ENCODE measurements at regions not wholly inside any gene's neighbourhood (a gene's known extent, or its start where the extent isn't known, plus 50 kb on each side); places are given as distances from the start of the nearest gene placed in this dataset.
"Not testable (repeated sequence)": the region's sequence is repeated elsewhere in the genome, so short reads cannot be mapped to it uniquely, and the experiment has no call there.

DNA sequence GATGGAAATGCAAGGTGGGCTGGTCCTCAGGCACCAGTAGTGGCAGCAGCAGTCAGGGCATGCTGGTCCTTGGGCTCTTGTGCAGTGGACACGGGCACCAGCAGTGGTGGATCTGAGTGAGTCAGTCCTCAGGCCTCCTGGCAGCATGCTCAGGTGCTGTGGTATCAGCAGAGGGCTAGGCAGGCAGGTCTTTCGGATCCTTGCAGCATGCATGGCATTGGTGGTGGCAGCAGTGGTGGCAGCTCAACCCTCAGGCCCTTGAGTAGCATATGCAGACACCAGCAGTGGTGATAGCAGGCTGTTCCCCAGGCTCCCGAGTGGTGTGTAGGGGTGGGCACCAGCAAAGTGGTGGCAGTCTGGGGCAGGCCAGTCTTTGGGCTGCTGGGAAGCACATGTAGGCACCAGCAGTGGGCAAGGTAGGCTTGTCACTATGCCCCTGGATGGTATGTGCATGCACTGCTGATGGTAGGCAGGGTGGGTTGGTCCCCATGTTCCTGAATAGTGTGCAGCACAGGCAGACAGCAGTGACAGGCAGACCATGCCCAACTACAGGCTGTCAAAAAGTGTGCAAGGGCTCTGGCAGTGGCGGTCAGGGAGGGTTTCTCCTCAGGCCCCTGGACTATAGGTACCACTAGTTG, 606.0 kb downstream of the ADCYAP1 start:
- TF ChIP-seq, protein P1, sequence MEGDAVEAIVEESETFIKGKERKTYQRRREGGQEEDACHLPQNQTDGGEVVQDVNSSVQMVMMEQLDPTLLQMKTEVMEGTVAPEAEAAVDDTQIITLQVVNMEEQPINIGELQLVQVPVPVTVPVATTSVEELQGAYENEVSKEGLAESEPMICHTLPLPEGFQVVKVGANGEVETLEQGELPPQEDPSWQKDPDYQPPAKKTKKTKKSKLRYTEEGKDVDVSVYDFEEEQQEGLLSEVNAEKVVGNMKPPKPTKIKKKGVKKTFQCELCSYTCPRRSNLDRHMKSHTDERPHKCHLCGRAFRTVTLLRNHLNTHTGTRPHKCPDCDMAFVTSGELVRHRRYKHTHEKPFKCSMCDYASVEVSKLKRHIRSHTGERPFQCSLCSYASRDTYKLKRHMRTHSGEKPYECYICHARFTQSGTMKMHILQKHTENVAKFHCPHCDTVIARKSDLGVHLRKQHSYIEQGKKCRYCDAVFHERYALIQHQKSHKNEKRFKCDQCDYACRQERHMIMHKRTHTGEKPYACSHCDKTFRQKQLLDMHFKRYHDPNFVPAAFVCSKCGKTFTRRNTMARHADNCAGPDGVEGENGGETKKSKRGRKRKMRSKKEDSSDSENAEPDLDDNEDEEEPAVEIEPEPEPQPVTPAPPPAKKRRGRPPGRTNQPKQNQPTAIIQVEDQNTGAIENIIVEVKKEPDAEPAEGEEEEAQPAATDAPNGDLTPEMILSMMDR (IDR thresholded peaks at IDR 0.05; ENCODE audit: borderline replicate concordance, insufficient read depth, low read depth, low read length), result no peak
- no peak overlapping the region for H3K4me3 ChIP-seq (ENCODE audit: low read depth, low read length)

DNA sequence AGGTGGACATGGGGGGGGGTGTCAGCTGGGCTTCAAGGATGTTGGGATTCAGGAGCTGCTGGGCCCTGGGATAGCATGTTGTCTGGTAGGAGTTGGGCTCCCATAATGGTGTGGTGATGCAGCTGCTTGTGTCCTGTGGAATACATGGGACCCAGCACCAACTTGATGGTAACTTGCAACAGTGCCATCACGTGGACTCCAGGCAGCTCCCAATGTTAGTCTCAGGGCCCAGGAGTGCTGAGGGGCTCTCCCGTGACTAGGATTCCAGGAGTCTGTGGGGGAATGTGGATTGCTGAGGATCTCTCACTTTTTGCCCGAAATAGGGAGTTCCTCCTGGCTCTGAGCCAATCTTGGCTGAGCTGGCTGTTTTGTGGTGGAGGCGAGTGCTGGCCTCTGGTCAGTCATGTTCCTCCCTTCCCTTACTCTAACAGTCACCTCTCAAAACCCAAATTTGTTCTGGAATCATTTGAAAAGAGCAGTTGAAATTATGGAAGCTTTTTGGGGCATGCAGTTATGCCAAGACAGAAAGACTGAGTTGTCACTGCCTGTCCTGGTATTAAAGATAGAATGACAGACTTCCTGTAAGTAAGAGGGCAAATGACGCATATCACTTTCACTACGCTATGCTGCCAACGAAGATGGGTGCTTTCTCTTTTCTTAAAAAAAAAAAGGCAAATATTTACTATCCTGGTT, 607.1 kb downstream of the ADCYAP1 start:
- no peak overlapping the region for H3K4me3 ChIP-seq (ENCODE audit: low read depth, low read length)
- TF ChIP-seq, protein P1 (IDR thresholded peaks at IDR 0.05; ENCODE audit: borderline replicate concordance, insufficient read depth, low read depth, low read length), result no peak

DNA sequence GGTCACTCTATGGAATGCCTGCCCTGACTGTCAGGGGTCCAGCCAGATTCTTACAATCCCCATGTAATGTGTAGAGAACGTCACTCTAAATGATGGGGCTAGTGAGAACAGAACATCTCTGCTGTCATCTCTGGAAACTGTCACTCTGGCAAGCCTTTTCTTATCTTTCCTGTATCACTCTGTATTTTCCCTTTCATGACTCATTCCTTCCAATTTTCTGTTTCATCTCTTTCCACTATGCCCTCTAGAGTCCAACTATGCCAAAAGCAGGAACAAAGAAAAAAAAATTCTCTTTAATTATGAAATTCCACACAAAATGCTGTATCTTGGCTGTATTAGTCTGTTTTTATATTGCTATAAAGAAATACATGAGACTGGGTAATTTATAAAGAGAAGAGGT, 608.8 kb downstream of the ADCYAP1 start:
- no peak overlapping the region for H3K4me3 ChIP-seq (ENCODE audit: low read depth, low read length)
- TF ChIP-seq, protein P1 (IDR thresholded peaks at IDR 0.05; ENCODE audit: borderline replicate concordance, insufficient read depth, low read depth, low read length), result no peak

DNA sequence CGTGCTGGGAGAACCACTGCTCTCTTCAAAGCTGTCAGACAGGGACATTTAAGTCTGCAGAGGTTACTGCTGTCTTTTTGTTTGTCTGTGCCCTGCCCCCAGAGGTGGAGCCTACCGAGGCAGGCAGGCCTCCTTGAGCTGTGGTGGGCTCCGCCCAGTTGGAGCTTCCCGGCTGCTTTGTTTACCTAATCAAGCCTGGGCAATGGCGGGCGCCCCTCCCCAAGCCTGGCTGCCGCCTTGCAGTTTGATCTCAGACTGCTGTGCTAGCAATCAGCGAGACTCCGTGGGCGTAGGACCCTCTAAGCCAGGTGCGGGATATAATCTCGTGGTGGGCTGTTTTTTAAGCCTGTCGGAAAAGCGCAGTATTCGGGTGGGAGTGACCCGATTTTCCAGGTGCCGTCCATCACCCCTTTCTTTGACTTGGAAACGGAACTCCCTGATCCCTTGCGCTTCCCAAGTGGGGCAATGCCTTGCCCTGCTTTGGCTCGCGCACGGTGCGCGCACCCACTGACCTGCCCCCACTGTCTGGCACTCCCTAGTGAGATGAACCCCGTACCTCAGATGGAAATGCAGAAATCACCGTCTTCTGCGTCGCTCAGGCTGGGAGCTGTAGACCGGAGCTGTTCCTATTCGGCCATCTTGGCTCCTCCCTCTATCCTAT, 617.0 kb downstream of the ADCYAP1 start:
- not testable (repeated sequence) for H3K4me3 ChIP-seq (ENCODE audit: low read depth, low read length)

DNA sequence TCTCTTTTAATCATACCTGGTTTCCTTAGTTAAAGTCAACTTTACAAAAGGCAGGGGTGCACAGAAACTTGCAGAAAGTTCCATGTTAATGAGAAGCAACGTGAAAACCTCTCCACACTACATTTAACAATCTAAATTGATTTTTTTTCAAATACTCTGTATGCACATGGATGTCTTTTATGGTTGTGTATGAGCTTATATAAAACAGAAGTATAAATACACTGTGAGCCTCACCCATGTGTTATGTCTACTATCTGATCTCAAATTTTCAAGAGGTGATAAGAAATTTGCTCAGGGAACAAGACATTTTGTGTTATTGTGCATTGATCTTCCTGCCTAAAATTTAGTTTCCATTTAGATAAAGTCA, 617.6 kb downstream of the ADCYAP1 start:
- H3K4me3 ChIP-seq (ENCODE audit: low read depth, low read length), result no peak overlapping the region
- TF ChIP-seq, protein P1 (IDR thresholded peaks at IDR 0.05; ENCODE audit: borderline replicate concordance, insufficient read depth, low read depth, low read length), result no peak

DNA sequence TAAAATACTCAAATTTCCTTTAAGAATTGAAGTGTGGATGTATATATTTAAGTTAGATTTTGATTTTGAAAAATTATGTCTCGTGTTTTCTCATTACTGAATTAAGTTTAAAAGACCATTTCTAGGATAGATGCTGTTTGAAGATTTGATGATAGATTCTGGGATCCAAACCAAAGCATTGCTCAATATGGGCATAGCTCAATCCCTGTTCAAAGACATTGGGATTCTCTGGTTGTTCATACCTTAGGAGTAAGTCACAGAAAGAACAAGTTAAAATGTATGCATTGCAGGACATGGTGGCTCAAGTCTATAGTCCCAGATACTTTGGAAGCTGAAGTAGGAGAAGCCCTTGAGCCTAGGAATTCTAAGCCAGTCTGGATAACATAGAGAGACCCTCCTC, 622.3 kb downstream of the ADCYAP1 start:
- TF ChIP-seq, protein P1 (IDR thresholded peaks at IDR 0.05; ENCODE audit: borderline replicate concordance, insufficient read depth, low read depth, low read length), result no peak
- H3K4me3 ChIP-seq (ENCODE audit: low read depth, low read length), result no peak overlapping the region

DNA sequence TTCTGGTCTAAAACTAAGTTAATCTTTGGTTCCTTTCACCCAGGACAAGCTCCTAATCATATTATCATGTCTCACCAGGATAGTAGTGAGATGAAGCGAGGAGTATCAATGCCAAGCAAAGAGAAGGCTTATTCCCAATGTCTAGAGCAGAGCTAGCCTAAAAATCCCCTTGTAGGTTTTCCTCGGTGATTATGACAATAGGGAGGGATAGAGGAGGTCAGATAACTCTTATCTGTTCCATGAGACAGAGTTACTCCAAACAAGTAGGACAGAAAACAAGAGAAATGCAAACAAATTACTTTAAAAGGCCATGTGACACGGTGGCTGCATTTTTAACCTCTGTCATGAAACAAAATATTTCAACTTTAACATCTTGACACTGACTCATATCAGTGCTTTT, 623.1 kb downstream of the ADCYAP1 start:
- TF ChIP-seq, protein P1 (IDR thresholded peaks at IDR 0.05; ENCODE audit: borderline replicate concordance, insufficient read depth, low read depth, low read length), result no peak
- no peak overlapping the region for H3K4me3 ChIP-seq (ENCODE audit: low read depth, low read length)

All from GM12875 (cell line).